ENCODE measurements at regions not wholly inside any gene's neighbourhood (a gene's known extent, or its start where the extent isn't known, plus 50 kb on each side); places are given as distances from the start of the nearest gene placed in this dataset.

GRCh38 chr18:55861266-55861665 is 273.3 kb upstream of the TCF4 start:
- H3K9me3 ChIP-seq (ENCODE audit: control insufficient read depth, insufficient read depth, low read length), result no peaks in the 10 kb centered on the region
- no peak overlapping the region for H3K4me3 ChIP-seq (ENCODE audit: low read depth, low read length)
- H3K36me3 ChIP-seq (ENCODE audit: control insufficient read depth, insufficient read depth, low read length), result no peaks in the 10 kb centered on the region
- H3K27me3 ChIP-seq (ENCODE audit: control insufficient read depth, insufficient read depth, low read length), result no peaks in the 10 kb centered on the region
- peaks cover 80% of the 10 kb centered on the region for H3K4me1 ChIP-seq (ENCODE audit: control insufficient read depth, insufficient read depth, low read length)
- H3K9ac ChIP-seq (ENCODE audit: low read depth, low read length), result no peak overlapping the region
- no peak overlapping the region for H3K27ac ChIP-seq (ENCODE audit: low read depth, low read length)

GRCh38 chr18:55858661-55859515 is 270.9 kb upstream of the TCF4 start:
- Histone ChIP-seq H3K9ac (ENCODE audit: low read depth, low read length) (no peak overlapping the region), H3K9me3 (ENCODE audit: control insufficient read depth, insufficient read depth, low read length) (no peaks in the 10 kb centered on the region; the same call in 1 of the 2 replicates), H3K4me3 (ENCODE audit: low read depth, low read length) (no peak overlapping the region), H3K36me3 (ENCODE audit: control insufficient read depth, insufficient read depth, low read length) (no peaks in the 10 kb centered on the region), H3K4me1 (ENCODE audit: control insufficient read depth, insufficient read depth, low read length) (peaks cover 67% of the 10 kb centered on the region), H3K27me3 (ENCODE audit: control insufficient read depth, insufficient read depth, low read length) (no peaks in the 10 kb centered on the region), H3K27ac (ENCODE audit: low read depth, low read length) (no peak overlapping the region)

GRCh38 chr18:55857956-55858355 is 270.0 kb upstream of the TCF4 start:
- no peaks in the 10 kb centered on the region; the same call in 1 of the 2 replicates for H3K9me3 ChIP-seq (ENCODE audit: control insufficient read depth, insufficient read depth, low read length)
- H3K4me3 ChIP-seq (ENCODE audit: low read depth, low read length), result no peak overlapping the region
- peak overlapping the region; percentile 2 for H3K27ac ChIP-seq (ENCODE audit: low read depth, low read length)

GRCh38 chr18:55857409-55857808 is 269.4 kb upstream of the TCF4 start:
- H3K4me3 ChIP-seq (ENCODE audit: low read depth, low read length), result no peak overlapping the region
- H3K27ac ChIP-seq (ENCODE audit: low read depth, low read length), result peak overlapping the region; percentile 2
- H3K9ac ChIP-seq (ENCODE audit: low read depth, low read length), result no peak overlapping the region
- H3K4me1 ChIP-seq (ENCODE audit: control insufficient read depth, insufficient read depth, low read length), result peaks cover 53% of the 10 kb centered on the region
- no peaks in the 10 kb centered on the region for H3K36me3 ChIP-seq (ENCODE audit: control insufficient read depth, insufficient read depth, low read length)
- no peaks in the 10 kb centered on the region for H3K27me3 ChIP-seq (ENCODE audit: control insufficient read depth, insufficient read depth, low read length)
- H3K9me3 ChIP-seq (ENCODE audit: control insufficient read depth, insufficient read depth, low read length), result no peaks in the 10 kb centered on the region; the same call in 1 of the 2 replicates

More at GRCh38 chr18:55857956-55858355, 270.0 kb upstream of the TCF4 start:
- Histone ChIP-seq H3K27me3 (ENCODE audit: control insufficient read depth, insufficient read depth, low read length) (no peaks in the 10 kb centered on the region), H3K36me3 (ENCODE audit: control insufficient read depth, insufficient read depth, low read length) (no peaks in the 10 kb centered on the region), H3K9ac (ENCODE audit: low read depth, low read length) (no peak overlapping the region), H3K4me1 (ENCODE audit: control insufficient read depth, insufficient read depth, low read length) (peaks cover 58% of the 10 kb centered on the region)

GRCh38 chr18:55856679-55857078 is 268.7 kb upstream of the TCF4 start:
- Histone ChIP-seq H3K27ac (ENCODE audit: low read depth, low read length) (peak overlapping the region; percentile 87), H3K9ac (ENCODE audit: low read depth, low read length) (no peak overlapping the region), H3K27me3 (ENCODE audit: control insufficient read depth, insufficient read depth, low read length) (no peaks in the 10 kb centered on the region), H3K36me3 (ENCODE audit: control insufficient read depth, insufficient read depth, low read length) (no peaks in the 10 kb centered on the region), H3K4me3 (ENCODE audit: low read depth, low read length) (no peak overlapping the region), H3K9me3 (ENCODE audit: control insufficient read depth, insufficient read depth, low read length) (no peaks in the 10 kb centered on the region; the same call in 1 of the 2 replicates), H3K4me1 (ENCODE audit: control insufficient read depth, insufficient read depth, low read length) (peaks cover 52% of the 10 kb centered on the region)

GRCh38 chr18:55856229-55856628 is 268.2 kb upstream of the TCF4 start:
- Histone ChIP-seq H3K4me3 (ENCODE audit: low read depth, low read length) (no peak overlapping the region), H3K36me3 (ENCODE audit: control insufficient read depth, insufficient read depth, low read length) (no peaks in the 10 kb centered on the region), H3K27me3 (ENCODE audit: control insufficient read depth, insufficient read depth, low read length) (no peaks in the 10 kb centered on the region), H3K4me1 (ENCODE audit: control insufficient read depth, insufficient read depth, low read length) (peaks cover 48% of the 10 kb centered on the region), H3K27ac (ENCODE audit: low read depth, low read length) (peak overlapping the region; percentile 87), H3K9ac (ENCODE audit: low read depth, low read length) (no peak overlapping the region), H3K9me3 (ENCODE audit: control insufficient read depth, insufficient read depth, low read length) (no peaks in the 10 kb centered on the region; the same call in 1 of the 2 replicates)

GRCh38 chr18:55853268-55853667 is 265.3 kb upstream of the TCF4 start:
- no peaks in the 10 kb centered on the region; the same call in 1 of the 2 replicates for H3K9me3 ChIP-seq (ENCODE audit: control insufficient read depth, insufficient read depth, low read length)
- H3K36me3 ChIP-seq (ENCODE audit: control insufficient read depth, insufficient read depth, low read length), result no peaks in the 10 kb centered on the region
- no peak overlapping the region for H3K27ac ChIP-seq (ENCODE audit: low read depth, low read length)
- H3K27me3 ChIP-seq (ENCODE audit: control insufficient read depth, insufficient read depth, low read length), result no peaks in the 10 kb centered on the region
- no peak overlapping the region for H3K4me3 ChIP-seq (ENCODE audit: low read depth, low read length)
- peaks cover 24% of the 10 kb centered on the region for H3K4me1 ChIP-seq (ENCODE audit: control insufficient read depth, insufficient read depth, low read length)
- H3K9ac ChIP-seq (ENCODE audit: low read depth, low read length), result no peak overlapping the region

GRCh38 chr18:55850904-55851303 is 262.9 kb upstream of the TCF4 start:
- Histone ChIP-seq H3K9me3 (ENCODE audit: control insufficient read depth, insufficient read depth, low read length) (no peaks in the 10 kb centered on the region; the same call in 1 of the 2 replicates), H3K27ac (ENCODE audit: low read depth, low read length) (no peak overlapping the region), H3K27me3 (ENCODE audit: control insufficient read depth, insufficient read depth, low read length) (no peaks in the 10 kb centered on the region), H3K36me3 (ENCODE audit: control insufficient read depth, insufficient read depth, low read length) (no peaks in the 10 kb centered on the region), H3K4me3 (ENCODE audit: low read depth, low read length) (no peak overlapping the region), H3K9ac (ENCODE audit: low read depth, low read length) (no peak overlapping the region), H3K4me1 (ENCODE audit: control insufficient read depth, insufficient read depth, low read length) (peaks cover 4% of the 10 kb centered on the region; the same call in 1 of the 2 replicates)

GRCh38 chr18:55849391-55849790 is 261.4 kb upstream of the TCF4 start:
- no peaks in the 10 kb centered on the region for H3K4me1 ChIP-seq (ENCODE audit: control insufficient read depth, insufficient read depth, low read length)
- H3K9ac ChIP-seq (ENCODE audit: low read depth, low read length), result no peak overlapping the region
- H3K36me3 ChIP-seq (ENCODE audit: control insufficient read depth, insufficient read depth, low read length), result no peaks in the 10 kb centered on the region
- H3K27ac ChIP-seq (ENCODE audit: low read depth, low read length), result no peak overlapping the region
- no peaks in the 10 kb centered on the region for H3K9me3 ChIP-seq (ENCODE audit: control insufficient read depth, insufficient read depth, low read length)
- no peak overlapping the region for H3K4me3 ChIP-seq (ENCODE audit: low read depth, low read length)
- no peaks in the 10 kb centered on the region for H3K27me3 ChIP-seq (ENCODE audit: control insufficient read depth, insufficient read depth, low read length)

GRCh38 chr18:55847960-55848359 is 260.0 kb upstream of the TCF4 start:
- no peak overlapping the region for H3K27ac ChIP-seq (ENCODE audit: low read depth, low read length)
- H3K27me3 ChIP-seq (ENCODE audit: control insufficient read depth, insufficient read depth, low read length), result no peaks in the 10 kb centered on the region
- H3K4me1 ChIP-seq (ENCODE audit: control insufficient read depth, insufficient read depth, low read length), result no peaks in the 10 kb centered on the region
- H3K9me3 ChIP-seq (ENCODE audit: control insufficient read depth, insufficient read depth, low read length), result no peaks in the 10 kb centered on the region
- no peaks in the 10 kb centered on the region for H3K36me3 ChIP-seq (ENCODE audit: control insufficient read depth, insufficient read depth, low read length)
- no peak overlapping the region for H3K9ac ChIP-seq (ENCODE audit: low read depth, low read length)
- no peak overlapping the region for H3K4me3 ChIP-seq (ENCODE audit: low read depth, low read length)

- 0 out of 2 replicates have a peak, but pooled peaks cover 2% of the 10 kb centered on the region for H3K9me3 ChIP-seq (ENCODE audit: control insufficient read depth, insufficient read depth, low read length)
- no peaks in the 10 kb centered on the region for H3K27me3 ChIP-seq (ENCODE audit: control insufficient read depth, insufficient read depth, low read length)
- no peaks in the 10 kb centered on the region for H3K4me1 ChIP-seq (ENCODE audit: control insufficient read depth, insufficient read depth, low read length)
- H3K27ac ChIP-seq (ENCODE audit: low read depth, low read length), result no peak overlapping the region
- no peak overlapping the region for H3K4me3 ChIP-seq (ENCODE audit: low read depth, low read length)
- H3K36me3 ChIP-seq (ENCODE audit: control insufficient read depth, insufficient read depth, low read length), result no peaks in the 10 kb centered on the region
- no peak overlapping the region for H3K9ac ChIP-seq (ENCODE audit: low read depth, low read length)
Observed at GRCh38 chr18:55845221-55845620, 257.2 kb upstream of the TCF4 start.

All from HUES48 (cell line).